WTC11 (cell line): ENCODE measurements at regions not wholly inside any gene's neighbourhood (a gene's known extent, or its start where the extent isn't known, plus 50 kb on each side); places are given as distances from the start of the nearest gene placed in this dataset.

Source experiments
- ATAC-seq: fragments of 200-7000 bp; cut with Tn5 transposase; 2 replicates; pipeline ENCODE4 v1.10.0; 2021; ENCODE audit warnings: mild to moderate bottlenecking, moderate library complexity
- CTCF ChIA-PET: fragments of 300-600 bp; sonication (Branson Sonifier 250); formaldehyde crosslinking; loops from one replicate; lab custom pipeline; 2021; ENCODE audit warnings: antibody characterized with exemption; lab: Charles Lee
- POLR2A ChIA-PET: fragments of 350-600 bp; sonication (Branson Sonifier 250); formaldehyde crosslinking; loops from one replicate; lab custom pipeline; 2021; ENCODE audit warnings: antibody characterized with exemption; lab: Charles Lee
- DNase-seq: peaks from one replicate; pipeline ENCODE4 v3.0.0; 2021; ENCODE audit warnings: low spot score
- H3K27ac Mint-ChIP-seq: 2 replicates; pipeline ENCODE4 v1.8.0; 2021; ENCODE audit warnings: mixed read lengths
- H3K27me3 Mint-ChIP-seq: 2 replicates; pipeline ENCODE4 v1.8.0; 2021; ENCODE audit warnings: low read depth, mild to moderate bottlenecking, moderate library complexity, mixed read lengths
- H3K36me3 Mint-ChIP-seq: 2 replicates; pipeline ENCODE4 v1.8.0; 2021; ENCODE audit warnings: mixed read lengths
- H3K4me1 Mint-ChIP-seq: 2 replicates; pipeline ENCODE4 v1.8.0; 2022; ENCODE audit warnings: mixed read lengths
- H3K4me3 Mint-ChIP-seq: 2 replicates; pipeline ENCODE4 v1.8.0; 2021; ENCODE audit warnings: mild to moderate bottlenecking, moderate library complexity, mixed read lengths
- H3K9me3 Mint-ChIP-seq: 2 replicates; pipeline ENCODE4 v1.8.0; 2021; ENCODE audit warnings: mixed read lengths
- EMX1 ChIP-seq: fragments of 250-450 bp; sonication (Bioruptor Pico); IDR thresholded peaks from 2 replicates; pipeline ENCODE4 v1.8.0; 2021; ENCODE audit warnings: mild to moderate bottlenecking
- ETV6 ChIP-seq: sonication (generic); formaldehyde crosslinking; IDR thresholded peaks from 2 replicates; pipeline ENCODE4 v1.8.1; 2022; ENCODE audit warnings: mild to moderate bottlenecking, missing genetic modification reagents
- FOXJ3 ChIP-seq: sonication (generic); formaldehyde crosslinking; IDR thresholded peaks from 2 replicates; pipeline ENCODE4 v1.9.0; 2021; ENCODE audit warnings: missing genetic modification reagents, mild to moderate bottlenecking, borderline replicate concordance
- FOXK1 ChIP-seq: sonication (generic); formaldehyde crosslinking; IDR thresholded peaks from 2 replicates; pipeline ENCODE4 v1.8.0; 2022; ENCODE audit warnings: mild to moderate bottlenecking, moderate library complexity, missing genetic modification reagents
- FOXP1 ChIP-seq: sonication (generic); formaldehyde crosslinking; IDR thresholded peaks from 2 replicates; pipeline ENCODE4 v1.8.0; 2022; ENCODE audit warnings: missing genetic modification reagents, mild to moderate bottlenecking, moderate library complexity, borderline replicate concordance
- IRF2 ChIP-seq: sonication (generic); formaldehyde crosslinking; IDR thresholded peaks from 2 replicates; pipeline ENCODE4 v1.8.0; 2022; ENCODE audit warnings: low read depth, missing genetic modification reagents, borderline replicate concordance
- JAZF1 ChIP-seq: fragments of 250-450 bp; sonication (Bioruptor Pico); IDR thresholded peaks from 2 replicates; pipeline ENCODE4 v1.9.0; 2021; ENCODE audit warnings: moderate library complexity, mild to moderate bottlenecking, inconsistent platforms
- KAT7 ChIP-seq: sonication (generic); formaldehyde crosslinking; IDR thresholded peaks from 2 replicates; pipeline ENCODE4 v1.8.1; 2023; ENCODE audit warnings: missing genetic modification reagents, mild to moderate bottlenecking, borderline replicate concordance
- MXD4 ChIP-seq: fragments of 250-450 bp; sonication (Bioruptor Pico); IDR thresholded peaks from 2 replicates; pipeline ENCODE4 v1.8.0; 2021; ENCODE audit warnings: mild to moderate bottlenecking, moderate library complexity, borderline replicate concordance
- MYBL2 ChIP-seq: sonication (generic); formaldehyde crosslinking; IDR thresholded peaks from 2 replicates; pipeline ENCODE4 v1.8.1; 2023; ENCODE audit warnings: mild to moderate bottlenecking, moderate library complexity, missing genetic modification reagents
- NFE2L1 ChIP-seq: sonication (generic); formaldehyde crosslinking; IDR thresholded peaks from 2 replicates; pipeline ENCODE4 v1.8.1; 2023; ENCODE audit warnings: missing genetic modification reagents
- SP1 ChIP-seq: sonication (generic); formaldehyde crosslinking; conservative IDR thresholded peaks from 2 replicates; pipeline ENCODE4 v1.8.1; 2022; ENCODE audit warnings: missing genetic modification reagents
- TEAD4 ChIP-seq: sonication (generic); formaldehyde crosslinking; IDR thresholded peaks from 2 replicates; pipeline ENCODE4 v1.8.0; 2022; ENCODE audit warnings: mild to moderate bottlenecking, missing genetic modification reagents
- ZNF263 ChIP-seq: sonication (generic); formaldehyde crosslinking; IDR thresholded peaks from 2 replicates; pipeline ENCODE4 v1.8.1; 2022; ENCODE audit warnings: low read depth, mild to moderate bottlenecking, moderate library complexity, missing genetic modification reagents
- ZNF317 ChIP-seq: sonication (generic); formaldehyde crosslinking; IDR thresholded peaks from 2 replicates; pipeline ENCODE4 v1.8.1; 2023; ENCODE audit warnings: low read depth, mild to moderate bottlenecking, moderate library complexity, missing genetic modification reagents, borderline replicate concordance
- ZNF416 ChIP-seq: fragments of 250-450 bp; sonication (Bioruptor Pico); IDR thresholded peaks from 2 replicates; pipeline ENCODE4 v1.9.0; 2021; ENCODE audit warnings: mild to moderate bottlenecking, inconsistent platforms
- TF ChIP-seq, protein P1 (sequence below): sonication (generic); formaldehyde crosslinking; IDR thresholded peaks from 2 replicates; pipeline ENCODE4 v1.8.1; 2022; ENCODE audit warnings: low read depth, mild to moderate bottlenecking, moderate library complexity, missing genetic modification reagents, borderline replicate concordance
- TF ChIP-seq, protein P2 (sequence below): sonication (generic); formaldehyde crosslinking; IDR thresholded peaks from 2 replicates; pipeline ENCODE4 v1.8.0; 2023; ENCODE audit warnings: missing genetic modification reagents
- TF ChIP-seq, protein P3 (sequence below): sonication (generic); formaldehyde crosslinking; IDR thresholded peaks from 2 replicates; pipeline ENCODE4 v1.8.1; 2023; ENCODE audit warnings: mild to moderate bottlenecking, missing genetic modification reagents
- TF ChIP-seq, protein P4 (sequence below): sonication (generic); formaldehyde crosslinking; IDR thresholded peaks from 2 replicates; pipeline ENCODE4 v1.8.1; 2022; ENCODE audit warnings: missing genetic modification reagents, borderline replicate concordance
- TF ChIP-seq, protein P5 (sequence below): fragments of 250-450 bp; sonication (Bioruptor Pico); IDR thresholded peaks from 2 replicates; pipeline ENCODE4 v1.8.0; 2021; ENCODE audit warnings: mild to moderate bottlenecking
- TF ChIP-seq, protein P6 (sequence below): fragments of 250-450 bp; sonication (Bioruptor Pico); IDR thresholded peaks from 2 replicates; pipeline ENCODE4 v1.9.0; 2021; ENCODE audit warnings: mild to moderate bottlenecking, borderline replicate concordance

DNA sequence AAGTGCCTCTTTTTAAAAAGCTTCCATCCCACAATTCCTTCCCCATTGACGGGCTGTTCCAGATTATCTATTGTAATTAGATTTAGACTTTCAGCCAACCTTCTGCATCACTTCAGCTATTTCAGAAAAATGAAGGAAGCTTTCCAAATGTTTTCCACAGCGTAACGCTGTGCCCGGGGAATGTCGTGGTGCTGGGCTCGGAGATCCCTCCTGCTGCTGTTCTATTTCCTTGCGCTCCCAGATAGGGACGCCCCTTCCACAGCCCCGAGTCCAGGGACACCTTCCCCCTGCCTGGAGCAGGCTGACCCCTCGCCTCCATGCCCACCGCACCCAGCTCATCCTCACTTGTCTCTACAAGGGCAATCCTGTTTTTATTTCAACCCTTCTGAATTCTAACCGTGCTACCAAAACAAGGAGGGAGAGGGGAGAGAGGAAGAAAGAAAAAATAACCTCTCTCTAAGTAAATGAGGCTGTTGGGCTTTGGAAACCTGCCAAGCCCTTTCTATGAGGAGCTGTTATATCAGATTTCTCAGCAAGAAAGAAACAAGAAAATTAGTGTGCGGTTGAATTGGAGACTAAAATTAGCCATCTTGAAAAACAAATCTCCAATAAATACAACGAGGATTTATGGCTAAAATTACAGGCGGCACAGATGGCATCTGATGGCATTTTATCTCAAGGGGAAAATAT, 366.9 kb downstream of the BRD1 start (continued):
- TF ChIP-seq, protein P1, sequence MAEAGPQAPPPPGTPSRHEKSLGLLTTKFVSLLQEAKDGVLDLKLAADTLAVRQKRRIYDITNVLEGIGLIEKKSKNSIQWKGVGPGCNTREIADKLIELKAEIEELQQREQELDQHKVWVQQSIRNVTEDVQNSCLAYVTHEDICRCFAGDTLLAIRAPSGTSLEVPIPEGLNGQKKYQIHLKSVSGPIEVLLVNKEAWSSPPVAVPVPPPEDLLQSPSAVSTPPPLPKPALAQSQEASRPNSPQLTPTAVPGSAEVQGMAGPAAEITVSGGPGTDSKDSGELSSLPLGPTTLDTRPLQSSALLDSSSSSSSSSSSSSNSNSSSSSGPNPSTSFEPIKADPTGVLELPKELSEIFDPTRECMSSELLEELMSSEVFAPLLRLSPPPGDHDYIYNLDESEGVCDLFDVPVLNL (CRISPR knock-in tag), result no peak
- TF ChIP-seq FOXJ3 (CRISPR knock-in tag) (no peak), MYBL2 (CRISPR knock-in tag) (no peak), KAT7 (no peak), MXD4 (CRISPR knock-in tag) (no peak)
- TF ChIP-seq, protein P2, sequence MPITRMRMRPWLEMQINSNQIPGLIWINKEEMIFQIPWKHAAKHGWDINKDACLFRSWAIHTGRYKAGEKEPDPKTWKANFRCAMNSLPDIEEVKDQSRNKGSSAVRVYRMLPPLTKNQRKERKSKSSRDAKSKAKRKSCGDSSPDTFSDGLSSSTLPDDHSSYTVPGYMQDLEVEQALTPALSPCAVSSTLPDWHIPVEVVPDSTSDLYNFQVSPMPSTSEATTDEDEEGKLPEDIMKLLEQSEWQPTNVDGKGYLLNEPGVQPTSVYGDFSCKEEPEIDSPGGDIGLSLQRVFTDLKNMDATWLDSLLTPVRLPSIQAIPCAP (CRISPR knock-in tag), result no peak
- TF ChIP-seq, all 79 proteins: peak for 0

DNA sequence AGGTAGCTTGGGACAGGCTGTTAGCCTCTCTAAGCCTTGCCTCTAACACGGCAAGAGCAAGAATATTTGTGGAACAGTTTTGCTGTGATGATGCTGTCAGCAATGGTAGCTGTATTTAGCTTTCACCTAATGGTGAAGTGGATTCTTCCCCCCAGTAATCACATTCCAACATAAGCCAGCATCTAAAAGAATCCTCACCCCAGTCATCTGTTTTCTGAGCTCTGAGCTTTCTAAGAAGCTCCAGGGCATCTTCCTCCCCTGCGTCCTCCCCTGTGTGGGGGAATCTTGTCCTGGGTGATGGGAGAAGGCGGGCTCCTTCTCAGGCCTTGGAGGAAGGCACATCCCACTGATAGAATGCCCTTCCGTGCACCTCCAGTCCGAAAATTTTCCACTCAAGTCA, 367.6 kb downstream of the BRD1 start:
- ChIA-PET POLR2A (no interaction called here), CTCF (no interaction called here)
- Mint-ChIP-seq H3K4me3 (no peak overlapping the region), H3K4me1 (peaks cover 31% of the 10 kb centered on the region), H3K27ac (no peak overlapping the region), H3K9me3 (no peaks in the 10 kb centered on the region), H3K27me3 (peaks cover 4% of the 10 kb centered on the region), H3K36me3 (no peaks in the 10 kb centered on the region)
- DNase-seq (no peak), ATAC-seq (no peak)
- no peak for TF ChIP-seq ZNF263 (CRISPR knock-in tag)
- TF ChIP-seq ZNF416 (CRISPR knock-in tag), result no peak
- no peak for TF ChIP-seq NFE2L1 (CRISPR knock-in tag)
- TF ChIP-seq ETV6 (CRISPR knock-in tag), result no peak
- TF ChIP-seq IRF2, result no peak
- no peak for TF ChIP-seq KAT7
- no peak for TF ChIP-seq MYBL2 (CRISPR knock-in tag)
- TF ChIP-seq, protein P3, sequence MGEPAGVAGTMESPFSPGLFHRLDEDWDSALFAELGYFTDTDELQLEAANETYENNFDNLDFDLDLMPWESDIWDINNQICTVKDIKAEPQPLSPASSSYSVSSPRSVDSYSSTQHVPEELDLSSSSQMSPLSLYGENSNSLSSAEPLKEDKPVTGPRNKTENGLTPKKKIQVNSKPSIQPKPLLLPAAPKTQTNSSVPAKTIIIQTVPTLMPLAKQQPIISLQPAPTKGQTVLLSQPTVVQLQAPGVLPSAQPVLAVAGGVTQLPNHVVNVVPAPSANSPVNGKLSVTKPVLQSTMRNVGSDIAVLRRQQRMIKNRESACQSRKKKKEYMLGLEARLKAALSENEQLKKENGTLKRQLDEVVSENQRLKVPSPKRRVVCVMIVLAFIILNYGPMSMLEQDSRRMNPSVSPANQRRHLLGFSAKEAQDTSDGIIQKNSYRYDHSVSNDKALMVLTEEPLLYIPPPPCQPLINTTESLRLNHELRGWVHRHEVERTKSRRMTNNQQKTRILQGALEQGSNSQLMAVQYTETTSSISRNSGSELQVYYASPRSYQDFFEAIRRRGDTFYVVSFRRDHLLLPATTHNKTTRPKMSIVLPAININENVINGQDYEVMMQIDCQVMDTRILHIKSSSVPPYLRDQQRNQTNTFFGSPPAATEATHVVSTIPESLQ, result no peak

DNA sequence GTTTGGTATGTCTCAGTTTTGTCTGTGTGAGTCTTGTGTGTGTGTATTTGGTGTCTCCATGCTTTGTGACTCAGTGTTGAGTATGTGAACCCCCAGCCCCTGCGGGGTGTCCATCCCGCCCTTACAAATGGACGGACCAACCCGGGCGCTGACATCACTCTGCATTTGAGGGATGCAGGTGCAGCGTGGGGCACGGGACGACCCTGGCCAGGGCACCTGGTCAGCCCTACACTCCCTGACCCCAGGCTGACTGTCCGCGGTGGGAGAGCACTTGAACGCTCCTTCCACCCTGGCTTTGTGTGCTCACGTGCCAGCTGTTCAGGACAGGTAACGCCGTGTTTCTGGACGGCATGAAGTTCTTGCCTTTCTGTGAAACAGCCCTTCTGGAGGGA, 369.0 kb downstream of the BRD1 start:
- Mint-ChIP-seq H3K4me1 (peaks cover 29% of the 10 kb centered on the region), H3K36me3 (no peaks in the 10 kb centered on the region), H3K4me3 (no peak overlapping the region), H3K27ac (no peak overlapping the region; the same call in 1 of the 2 replicates), H3K27me3 (peaks cover 4% of the 10 kb centered on the region), H3K9me3 (no peaks in the 10 kb centered on the region)
- no peak for ATAC-seq
- ChIA-PET POLR2A (no interaction called here), CTCF (no interaction called here)
- DNase-seq, result no peak
- TF ChIP-seq JAZF1 (CRISPR knock-in tag) (no peak), EMX1 (CRISPR knock-in tag) (no peak), ETV6 (CRISPR knock-in tag) (no peak), TEAD4 (no peak), FOXP1 (CRISPR knock-in tag) (no peak), MYBL2 (CRISPR knock-in tag) (no peak), SP1 (no peak), ZNF317 (no peak), KAT7 (no peak), FOXK1 (CRISPR knock-in tag) (no peak)
- TF ChIP-seq, protein P4, sequence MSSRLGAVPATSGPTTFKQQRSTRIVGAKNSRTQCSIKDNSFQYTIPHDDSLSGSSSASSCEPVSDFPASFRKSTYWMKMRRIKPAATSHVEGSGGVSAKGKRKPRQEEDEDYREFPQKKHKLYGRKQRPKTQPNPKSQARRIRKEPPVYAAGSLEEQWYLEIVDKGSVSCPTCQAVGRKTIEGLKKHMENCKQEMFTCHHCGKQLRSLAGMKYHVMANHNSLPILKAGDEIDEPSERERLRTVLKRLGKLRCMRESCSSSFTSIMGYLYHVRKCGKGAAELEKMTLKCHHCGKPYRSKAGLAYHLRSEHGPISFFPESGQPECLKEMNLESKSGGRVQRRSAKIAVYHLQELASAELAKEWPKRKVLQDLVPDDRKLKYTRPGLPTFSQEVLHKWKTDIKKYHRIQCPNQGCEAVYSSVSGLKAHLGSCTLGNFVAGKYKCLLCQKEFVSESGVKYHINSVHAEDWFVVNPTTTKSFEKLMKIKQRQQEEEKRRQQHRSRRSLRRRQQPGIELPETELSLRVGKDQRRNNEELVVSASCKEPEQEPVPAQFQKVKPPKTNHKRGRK (CRISPR knock-in tag), result no peak
- TF ChIP-seq, protein P5, sequence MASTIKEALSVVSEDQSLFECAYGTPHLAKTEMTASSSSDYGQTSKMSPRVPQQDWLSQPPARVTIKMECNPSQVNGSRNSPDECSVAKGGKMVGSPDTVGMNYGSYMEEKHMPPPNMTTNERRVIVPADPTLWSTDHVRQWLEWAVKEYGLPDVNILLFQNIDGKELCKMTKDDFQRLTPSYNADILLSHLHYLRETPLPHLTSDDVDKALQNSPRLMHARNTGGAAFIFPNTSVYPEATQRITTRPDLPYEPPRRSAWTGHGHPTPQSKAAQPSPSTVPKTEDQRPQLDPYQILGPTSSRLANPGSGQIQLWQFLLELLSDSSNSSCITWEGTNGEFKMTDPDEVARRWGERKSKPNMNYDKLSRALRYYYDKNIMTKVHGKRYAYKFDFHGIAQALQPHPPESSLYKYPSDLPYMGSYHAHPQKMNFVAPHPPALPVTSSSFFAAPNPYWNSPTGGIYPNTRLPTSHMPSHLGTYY, result no peak
- TF ChIP-seq, protein P6, sequence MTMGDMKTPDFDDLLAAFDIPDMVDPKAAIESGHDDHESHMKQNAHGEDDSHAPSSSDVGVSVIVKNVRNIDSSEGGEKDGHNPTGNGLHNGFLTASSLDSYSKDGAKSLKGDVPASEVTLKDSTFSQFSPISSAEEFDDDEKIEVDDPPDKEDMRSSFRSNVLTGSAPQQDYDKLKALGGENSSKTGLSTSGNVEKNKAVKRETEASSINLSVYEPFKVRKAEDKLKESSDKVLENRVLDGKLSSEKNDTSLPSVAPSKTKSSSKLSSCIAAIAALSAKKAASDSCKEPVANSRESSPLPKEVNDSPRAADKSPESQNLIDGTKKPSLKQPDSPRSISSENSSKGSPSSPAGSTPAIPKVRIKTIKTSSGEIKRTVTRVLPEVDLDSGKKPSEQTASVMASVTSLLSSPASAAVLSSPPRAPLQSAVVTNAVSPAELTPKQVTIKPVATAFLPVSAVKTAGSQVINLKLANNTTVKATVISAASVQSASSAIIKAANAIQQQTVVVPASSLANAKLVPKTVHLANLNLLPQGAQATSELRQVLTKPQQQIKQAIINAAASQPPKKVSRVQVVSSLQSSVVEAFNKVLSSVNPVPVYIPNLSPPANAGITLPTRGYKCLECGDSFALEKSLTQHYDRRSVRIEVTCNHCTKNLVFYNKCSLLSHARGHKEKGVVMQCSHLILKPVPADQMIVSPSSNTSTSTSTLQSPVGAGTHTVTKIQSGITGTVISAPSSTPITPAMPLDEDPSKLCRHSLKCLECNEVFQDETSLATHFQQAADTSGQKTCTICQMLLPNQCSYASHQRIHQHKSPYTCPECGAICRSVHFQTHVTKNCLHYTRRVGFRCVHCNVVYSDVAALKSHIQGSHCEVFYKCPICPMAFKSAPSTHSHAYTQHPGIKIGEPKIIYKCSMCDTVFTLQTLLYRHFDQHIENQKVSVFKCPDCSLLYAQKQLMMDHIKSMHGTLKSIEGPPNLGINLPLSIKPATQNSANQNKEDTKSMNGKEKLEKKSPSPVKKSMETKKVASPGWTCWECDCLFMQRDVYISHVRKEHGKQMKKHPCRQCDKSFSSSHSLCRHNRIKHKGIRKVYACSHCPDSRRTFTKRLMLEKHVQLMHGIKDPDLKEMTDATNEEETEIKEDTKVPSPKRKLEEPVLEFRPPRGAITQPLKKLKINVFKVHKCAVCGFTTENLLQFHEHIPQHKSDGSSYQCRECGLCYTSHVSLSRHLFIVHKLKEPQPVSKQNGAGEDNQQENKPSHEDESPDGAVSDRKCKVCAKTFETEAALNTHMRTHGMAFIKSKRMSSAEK, result no peak
